ENCODE measurements at regions not wholly inside any gene's neighbourhood (a gene's known extent, or its start where the extent isn't known, plus 50 kb on each side); places are given as distances from the start of the nearest gene placed in this dataset.
"Not testable (repeated sequence)": the region's sequence is repeated elsewhere in the genome, so short reads cannot be mapped to it uniquely, and the experiment has no call there.

DNA sequence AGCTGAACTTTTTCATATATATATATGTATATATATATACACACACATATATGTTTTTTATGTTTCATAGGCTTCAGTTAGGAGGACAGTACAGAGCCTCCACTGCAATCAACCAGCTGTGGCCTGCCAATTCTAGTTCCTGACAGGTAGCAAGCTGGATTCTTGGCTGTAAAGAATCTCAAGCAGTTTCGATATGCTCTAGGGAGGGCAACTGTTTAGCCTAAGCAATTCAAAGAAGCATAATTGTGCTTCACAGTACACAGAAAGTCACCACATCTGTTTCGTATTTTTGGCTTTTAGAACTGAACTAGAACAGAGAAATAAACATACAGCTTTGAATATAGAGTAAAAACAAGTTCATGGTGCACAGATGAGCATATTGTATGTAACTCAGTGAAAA, 152.4 kb upstream of the ARRDC3 start:
- DNase-seq (ENCODE audit: low read depth): no peak

GRCh38 chr5:91534332-91534731, 151.2 kb upstream of the ARRDC3 start:
- DNase-seq (ENCODE audit: low read depth): no peak

DNA sequence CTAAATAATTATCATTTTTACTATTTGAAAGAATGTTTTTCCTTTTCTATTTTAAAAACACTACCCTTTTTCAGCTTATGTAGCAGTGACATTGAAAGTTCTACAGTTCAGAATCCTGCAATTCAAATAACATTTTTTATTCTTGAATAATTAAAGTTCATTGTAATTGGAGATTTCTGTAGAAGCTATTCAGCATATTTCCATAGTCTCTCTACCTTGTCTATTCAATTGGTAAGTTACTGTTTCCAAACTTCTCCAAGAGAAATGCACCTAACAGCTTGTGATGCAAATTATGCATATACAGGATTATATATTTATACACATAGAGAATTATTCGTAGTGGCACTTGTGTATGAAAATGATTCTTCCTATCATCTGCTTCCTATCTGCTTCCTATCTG, 149.7 kb upstream of the ARRDC3 start:
- DNase-seq (ENCODE audit: low read depth): no peak

DNA sequence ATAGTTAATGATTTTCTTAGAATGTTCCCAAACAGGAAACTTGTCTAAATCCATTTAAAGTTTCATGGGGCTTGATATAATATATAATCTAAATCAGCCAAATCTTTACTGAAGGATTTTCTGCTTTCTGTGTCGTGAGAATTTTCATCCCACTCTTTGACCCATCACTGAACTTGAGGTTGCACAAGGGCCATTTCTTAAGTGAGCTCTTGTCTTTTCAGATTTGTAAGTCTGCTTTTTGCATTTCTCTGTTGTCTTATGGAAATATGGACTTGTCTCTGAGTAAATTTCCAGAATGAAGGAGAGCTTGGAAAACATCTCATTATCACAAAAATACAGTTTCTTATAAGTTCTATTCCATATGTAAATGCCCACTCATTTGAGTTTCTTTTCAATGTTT, 149.2 kb upstream of the ARRDC3 start:
- no peak for DNase-seq (ENCODE audit: low read depth)

DNA sequence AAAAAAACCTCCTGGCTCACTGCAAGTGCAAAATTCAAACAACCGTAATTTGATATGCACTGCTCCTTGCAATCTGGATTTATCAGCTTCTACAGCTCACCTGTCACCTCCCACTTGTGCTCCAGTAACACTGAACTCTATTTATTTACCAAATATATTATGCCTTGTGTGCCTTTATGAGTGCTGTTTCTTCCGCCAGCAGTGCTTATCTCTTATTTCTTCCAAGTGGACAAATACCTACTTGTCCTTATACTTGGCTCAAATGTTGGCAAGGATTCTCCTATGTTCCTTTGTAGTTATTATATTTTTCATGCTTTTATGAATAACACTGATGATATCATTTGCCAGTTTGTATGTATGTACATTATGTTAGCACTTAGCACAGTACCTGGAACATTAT, 145.7 kb upstream of the ARRDC3 start:
- no peak for DNase-seq (ENCODE audit: low read depth)

GRCh38 chr5:91521785-91522184, 138.7 kb upstream of the ARRDC3 start:
- no peak for DNase-seq (ENCODE audit: low read depth)

- DNase-seq (ENCODE audit: low read depth): peak; percentile 34
These were observed 138.2 kb upstream of the ARRDC3 start for GRCh38 chr5:91521334-91521733.

GRCh38 chr5:91514400-91514799, 131.3 kb upstream of the ARRDC3 start:
- DNase-seq (ENCODE audit: low read depth): no peak

- DNase-seq (ENCODE audit: low read depth): no peak
These were observed 120.2 kb upstream of the ARRDC3 start for GRCh38 chr5:91503321-91503720.

DNA sequence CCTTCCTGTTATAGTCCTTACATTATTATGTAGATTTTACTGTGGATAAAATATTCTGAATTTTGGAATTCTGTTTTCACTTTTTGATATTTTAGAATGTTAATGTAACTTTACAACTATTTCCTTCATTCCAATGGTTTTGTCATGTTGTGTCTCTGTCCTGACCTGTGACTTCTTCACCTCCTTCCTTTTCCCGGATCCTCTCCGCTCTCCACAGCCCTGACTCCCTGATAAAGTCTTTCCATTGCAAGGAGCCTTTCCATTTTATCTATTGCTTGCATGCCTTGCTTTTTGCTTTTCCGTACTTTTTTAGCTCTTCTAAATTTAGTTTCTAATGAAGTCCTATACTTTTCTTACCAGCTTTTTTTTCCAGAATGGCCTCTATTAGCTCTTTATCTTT, 117.6 kb upstream of the ARRDC3 start:
- DNase-seq (ENCODE audit: low read depth): no peak

GRCh38 chr5:91499943-91500531, 116.9 kb upstream of the ARRDC3 start:
- peak; percentile 56 for DNase-seq (ENCODE audit: low read depth)

- DNase-seq (ENCODE audit: low read depth): no peak
These were observed 112.6 kb upstream of the ARRDC3 start for GRCh38 chr5:91495699-91496098.

DNA sequence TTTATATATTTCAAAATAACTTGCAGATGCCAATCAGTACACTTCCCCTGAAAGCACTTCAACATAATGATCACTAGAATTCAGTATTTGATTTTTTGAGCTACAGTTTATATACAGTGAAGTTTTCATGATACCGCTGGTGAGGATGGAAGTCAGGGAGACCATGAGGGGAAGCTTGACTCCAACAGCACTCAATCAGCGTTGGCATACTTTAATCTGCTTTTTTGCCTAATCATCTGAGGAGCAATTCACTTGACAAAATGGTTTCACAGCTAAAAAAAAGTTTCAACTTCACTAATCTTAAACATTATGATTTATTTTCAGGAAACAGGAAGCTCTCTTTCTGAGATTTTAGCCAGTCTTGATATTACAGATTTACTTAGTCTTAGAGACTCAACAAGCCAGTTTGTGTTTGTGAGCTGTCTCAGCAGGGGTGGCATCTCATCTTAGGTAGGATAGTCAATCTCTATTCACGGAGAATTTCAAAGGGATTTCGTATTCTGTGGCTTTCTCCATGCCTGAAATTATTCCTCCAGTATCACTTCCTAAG, 111.4 kb upstream of the ARRDC3 start:
- no peak for DNase-seq (ENCODE audit: low read depth)

DNA sequence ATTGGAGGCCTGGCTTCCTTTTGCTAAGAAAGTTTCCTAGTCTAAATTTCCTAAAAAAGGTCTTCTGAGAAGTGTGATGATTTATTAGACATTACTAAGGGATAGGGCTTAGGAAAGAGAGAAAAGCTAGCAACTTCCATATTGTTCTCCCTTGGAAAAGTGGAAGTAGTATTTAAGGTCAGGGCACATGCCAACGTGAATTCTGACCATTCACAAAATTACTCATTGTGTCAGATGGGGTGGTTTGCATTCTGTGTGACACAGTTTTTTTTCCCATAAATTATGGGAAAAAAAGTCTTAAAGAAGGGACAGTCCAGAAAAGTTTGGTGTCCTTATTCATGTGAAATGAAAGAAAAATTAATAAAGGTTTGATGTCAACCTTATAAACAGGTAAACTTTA, 110.0 kb upstream of the ARRDC3 start:
- DNase-seq (ENCODE audit: low read depth): no peak

DNA sequence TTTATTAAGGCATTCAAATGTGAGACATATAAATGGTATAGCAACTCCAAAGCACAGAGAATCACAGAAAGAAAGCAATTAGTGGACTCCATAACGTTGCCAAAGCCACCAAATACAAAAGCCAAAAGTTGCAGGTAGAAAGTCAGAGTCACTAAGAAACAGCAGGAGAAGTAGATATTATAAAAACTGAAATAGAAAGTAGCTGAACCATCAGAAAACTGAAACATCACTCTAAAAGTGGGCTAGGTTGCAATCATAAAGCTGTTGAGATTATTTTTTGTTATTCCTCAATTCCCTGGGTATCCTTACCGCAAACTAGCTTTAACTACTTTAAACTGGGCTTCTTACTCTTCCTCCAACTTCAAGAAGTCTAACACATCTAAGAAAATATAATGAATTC, 108.1 kb upstream of the ARRDC3 start:
- no peak for DNase-seq (ENCODE audit: low read depth)

- DNase-seq (ENCODE audit: low read depth): no peak
These were observed 107.2 kb upstream of the ARRDC3 start for GRCh38 chr5:91490316-91490715.

GRCh38 chr5:91487420-91487819, 104.3 kb upstream of the ARRDC3 start:
- no peak for DNase-seq (ENCODE audit: low read depth)

DNA sequence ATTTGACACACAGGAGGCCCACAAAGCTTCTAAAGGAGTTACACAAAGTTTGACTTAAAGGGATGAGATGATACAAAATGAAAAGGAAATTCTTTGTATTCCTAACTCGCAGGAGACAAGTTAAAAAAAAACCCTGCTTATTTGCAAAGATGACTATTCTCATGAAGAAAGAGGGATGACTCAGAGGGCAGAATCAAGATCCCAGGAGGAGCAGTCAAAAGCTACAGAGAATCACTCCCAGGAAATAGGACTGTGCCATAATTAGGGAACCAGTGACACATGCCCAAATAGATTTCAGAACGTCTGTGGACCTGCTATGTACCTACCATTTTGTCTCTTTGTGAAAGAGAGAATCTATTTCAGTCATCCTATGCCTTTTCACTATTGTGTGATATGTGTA, 103.5 kb upstream of the ARRDC3 start:
- peak; percentile 70 for DNase-seq (ENCODE audit: low read depth)

- DNase-seq (ENCODE audit: low read depth): no peak
These were observed 101.5 kb upstream of the ARRDC3 start for GRCh38 chr5:91484662-91485061.

GRCh38 chr5:91479376-91479775, 96.3 kb upstream of the ARRDC3 start:
- DNase-seq (ENCODE audit: low read depth): not testable (repeated sequence)

GRCh38 chr5:91478096-91478495, 95.0 kb upstream of the ARRDC3 start:
- no peak for DNase-seq (ENCODE audit: low read depth)

- no peak for DNase-seq (ENCODE audit: low read depth)
These were observed 94.3 kb upstream of the ARRDC3 start for GRCh38 chr5:91477408-91477807.

DNA sequence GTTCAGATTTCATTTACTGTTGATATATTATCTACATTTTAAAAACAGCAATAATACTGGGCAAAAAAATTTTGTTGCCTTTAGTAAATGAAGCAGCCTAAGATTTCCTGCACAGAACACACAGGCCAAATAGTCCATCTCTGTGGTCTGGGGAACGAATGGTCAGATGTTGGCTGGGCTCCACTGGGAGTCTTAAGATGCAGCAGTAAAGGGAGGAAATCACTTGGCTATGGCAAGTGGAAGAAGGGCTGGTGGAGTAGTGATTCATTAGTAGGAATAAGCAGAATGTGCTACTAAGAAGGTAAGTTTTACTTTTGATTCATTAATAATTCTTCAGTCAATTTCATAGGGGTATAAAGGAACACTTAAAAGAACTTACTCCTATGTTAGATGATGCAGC, 91.1 kb upstream of the ARRDC3 start:
- peak; percentile 11 for DNase-seq (ENCODE audit: low read depth)

- DNase-seq (ENCODE audit: low read depth): no peak
These were observed 89.5 kb upstream of the ARRDC3 start for GRCh38 chr5:91472631-91473030.

Measured in HT1080 (cell line).